ENCODE measurements at regions not wholly inside any gene's neighbourhood (a gene's known extent, or its start where the extent isn't known, plus 50 kb on each side); places are given as distances from the start of the nearest gene placed in this dataset.
A peak's percentile ranks its signal among the peaks of the same experiment; 100 is the strongest.
"Not testable (repeated sequence)": the region's sequence is repeated elsewhere in the genome, so short reads cannot be mapped to it uniquely, and the experiment has no call there.

DNA sequence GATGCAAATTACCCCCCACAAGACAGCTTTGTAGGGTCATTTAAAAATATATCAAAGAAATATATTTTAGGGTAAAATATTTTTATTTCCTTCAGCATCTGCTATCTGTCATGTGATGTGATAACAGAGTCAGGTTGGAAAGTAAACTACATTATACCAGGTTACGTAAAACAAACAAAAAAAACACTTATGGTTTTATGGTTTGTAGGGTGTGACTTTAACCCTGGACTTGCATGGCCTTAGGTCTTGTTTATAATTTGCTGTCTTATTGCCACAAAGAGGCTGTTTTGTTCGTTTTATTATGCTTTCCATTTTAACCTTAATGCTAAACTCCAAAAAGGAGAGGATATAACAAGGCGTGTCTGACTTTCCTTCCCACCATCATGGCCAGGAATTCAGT is 244.5 kb upstream of the MME start:
- no peak for DNase-seq (ENCODE audit: low read depth)

DNA sequence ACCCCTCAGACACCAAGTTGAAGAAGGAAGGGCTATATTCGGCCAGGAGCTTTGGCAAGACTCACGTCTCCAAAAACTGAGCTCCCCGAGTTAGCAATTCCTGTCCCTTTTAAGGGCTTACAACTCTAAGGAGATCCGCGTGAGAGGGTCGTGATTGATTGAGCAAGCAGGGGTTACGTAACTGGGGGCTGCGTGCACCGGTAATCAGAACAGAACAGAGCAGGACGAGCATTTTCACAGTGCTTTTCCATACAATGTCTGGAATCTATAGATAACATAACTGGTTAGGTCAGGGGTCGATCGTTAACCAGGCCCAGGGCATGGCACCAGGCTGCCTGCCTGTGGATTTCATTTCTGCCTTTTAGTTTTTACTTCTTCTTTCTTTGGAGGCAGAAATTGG is 245.3 kb upstream of the MME start:
- not testable (repeated sequence) for DNase-seq (ENCODE audit: low read depth)

DNA sequence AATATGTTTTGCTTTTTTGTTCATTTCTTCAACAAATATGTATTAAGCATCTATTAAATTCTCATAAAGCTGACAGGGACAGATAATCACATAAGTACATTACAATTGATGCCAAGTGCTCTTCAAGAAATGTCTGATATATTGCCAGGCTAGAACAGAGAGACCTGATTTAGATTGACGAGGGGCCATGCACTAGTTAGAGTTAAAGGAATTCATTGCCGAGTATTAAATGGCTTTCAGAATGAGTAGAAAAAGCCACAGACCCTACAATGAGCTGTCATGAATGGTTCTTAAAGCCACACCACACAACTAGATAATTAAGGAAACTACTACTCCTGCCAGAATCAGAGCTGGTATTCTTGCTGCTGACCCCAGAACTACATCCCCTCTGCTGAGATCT is 250.2 kb upstream of the MME start:
- DNase-seq (ENCODE audit: low read depth) = no peak

DNA sequence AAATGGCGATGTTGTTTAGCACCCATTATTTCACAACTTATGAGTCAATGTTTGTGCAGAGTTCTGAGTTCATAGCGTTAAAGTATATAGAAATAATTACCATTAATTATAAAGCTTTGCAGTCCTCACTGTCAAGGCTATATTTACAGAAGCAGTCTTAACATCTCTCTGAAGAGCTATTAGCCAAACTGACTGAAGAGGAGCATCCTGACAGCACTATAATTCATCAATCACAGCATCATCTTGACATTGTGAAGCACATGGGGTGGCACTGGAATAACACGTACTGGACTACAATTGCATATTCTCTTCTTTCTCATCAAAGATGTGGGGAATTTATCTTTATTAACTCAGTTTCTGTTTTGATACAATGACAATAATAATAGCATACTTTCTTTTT is 260.6 kb upstream of the MME start:
- no peak for DNase-seq (ENCODE audit: low read depth)

DNA sequence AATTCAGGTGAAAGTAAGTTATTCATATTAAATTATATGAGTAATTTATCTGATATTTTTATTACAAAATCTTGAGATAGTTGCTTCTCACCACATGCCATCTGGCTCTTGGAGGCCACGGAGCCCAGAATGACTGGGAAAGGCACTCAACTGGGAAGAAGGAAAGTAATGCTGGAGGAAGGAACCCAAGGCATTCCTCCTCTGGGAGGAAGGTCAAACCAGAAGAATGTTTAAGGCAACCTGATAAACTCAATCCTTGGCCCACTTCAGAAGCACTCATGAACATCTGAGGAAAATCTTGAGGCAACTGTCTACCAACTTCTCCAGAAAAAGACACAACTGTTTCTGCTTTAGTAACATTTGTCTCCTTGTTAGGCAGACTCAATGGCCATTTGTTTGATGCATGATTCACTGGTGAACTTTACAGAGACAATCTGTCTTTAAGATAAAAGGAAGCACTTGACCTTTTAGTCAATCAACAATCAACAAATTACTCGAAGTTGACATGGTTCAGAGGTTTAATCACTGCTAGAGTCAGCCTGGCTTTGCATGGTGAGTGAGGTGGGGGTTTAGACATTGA is 261.4 kb upstream of the MME start:
- DNase-seq (ENCODE audit: low read depth) = peak; percentile 67

DNA sequence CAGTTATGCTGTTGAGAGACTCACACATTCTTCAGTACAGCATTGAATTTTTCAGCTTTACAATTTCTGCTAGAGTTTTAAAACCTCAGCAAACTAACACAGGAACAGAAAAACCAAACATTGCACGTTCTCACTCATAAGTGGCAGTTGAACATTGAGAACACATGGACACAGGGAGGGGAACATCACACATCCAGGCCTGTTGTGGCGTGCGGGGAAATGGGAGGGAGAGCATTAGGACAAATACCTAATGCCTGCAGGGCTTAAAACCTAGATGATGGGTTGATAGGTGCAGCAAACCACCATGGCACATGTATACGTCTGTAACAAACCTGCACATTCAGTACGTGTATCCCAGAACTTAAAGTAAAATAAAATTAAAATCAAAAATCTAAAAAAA is 270.1 kb upstream of the MME start:
- DNase-seq (ENCODE audit: low read depth) = not testable (repeated sequence)

DNA sequence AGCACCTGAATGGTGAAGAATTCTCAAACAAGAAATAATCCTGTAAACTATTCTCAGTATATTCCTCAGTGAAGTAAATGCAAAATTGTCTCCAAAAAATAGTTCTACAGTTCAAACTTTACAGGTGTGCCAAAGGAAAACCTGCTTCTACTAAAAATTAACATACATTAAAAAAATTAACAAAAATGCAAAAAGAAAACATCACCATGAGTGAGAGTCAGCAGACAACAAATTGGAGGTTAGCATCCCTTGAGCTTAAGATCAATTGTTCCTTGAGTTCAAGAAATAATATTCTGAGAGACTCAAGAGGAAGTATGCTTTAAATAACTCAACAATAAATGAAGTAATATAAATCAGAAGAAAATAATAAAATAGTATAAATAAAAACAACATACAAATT is 278.4 kb upstream of the MME start:
- no peak for DNase-seq (ENCODE audit: low read depth)

DNA sequence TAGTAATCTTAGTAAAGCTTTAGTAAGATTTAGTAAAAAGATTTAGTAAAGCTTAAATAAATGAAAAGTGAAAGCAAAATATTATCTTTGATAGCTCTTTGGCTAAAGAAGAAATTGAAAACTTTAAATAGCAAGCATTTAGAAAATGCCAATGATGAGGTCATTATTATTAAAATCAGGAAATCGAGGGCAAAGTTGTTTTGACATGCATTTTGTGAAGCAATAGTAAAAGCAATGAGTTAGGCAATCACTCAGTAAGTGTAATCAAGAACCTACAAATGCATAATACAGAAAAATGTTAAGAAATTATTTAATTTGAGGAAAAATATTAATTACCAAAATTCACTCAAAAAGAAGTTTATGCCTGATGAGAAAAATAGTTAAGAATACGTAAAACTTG is 280.3 kb upstream of the MME start:
- no peak for DNase-seq (ENCODE audit: low read depth)

DNA sequence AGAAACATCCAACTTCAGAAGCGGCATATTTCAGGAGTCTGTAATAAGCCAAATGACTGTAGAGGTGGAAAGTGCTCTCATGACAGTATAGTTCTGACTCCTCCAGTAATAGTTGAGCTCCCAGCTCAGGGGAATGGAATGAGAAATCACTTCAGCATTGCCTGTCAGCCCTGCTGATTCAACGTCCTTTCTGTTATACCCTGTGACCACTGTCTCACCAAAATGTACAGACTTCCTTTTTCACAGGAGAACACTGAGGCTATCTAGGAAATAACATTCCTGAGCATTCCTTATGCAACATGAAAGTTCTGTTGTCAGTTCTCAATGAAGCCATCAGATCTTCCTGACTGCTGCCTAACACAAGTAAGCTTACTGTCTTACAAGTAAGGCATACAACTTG is 284.5 kb upstream of the MME start:
- peak; percentile 53 for DNase-seq (ENCODE audit: low read depth)

DNA sequence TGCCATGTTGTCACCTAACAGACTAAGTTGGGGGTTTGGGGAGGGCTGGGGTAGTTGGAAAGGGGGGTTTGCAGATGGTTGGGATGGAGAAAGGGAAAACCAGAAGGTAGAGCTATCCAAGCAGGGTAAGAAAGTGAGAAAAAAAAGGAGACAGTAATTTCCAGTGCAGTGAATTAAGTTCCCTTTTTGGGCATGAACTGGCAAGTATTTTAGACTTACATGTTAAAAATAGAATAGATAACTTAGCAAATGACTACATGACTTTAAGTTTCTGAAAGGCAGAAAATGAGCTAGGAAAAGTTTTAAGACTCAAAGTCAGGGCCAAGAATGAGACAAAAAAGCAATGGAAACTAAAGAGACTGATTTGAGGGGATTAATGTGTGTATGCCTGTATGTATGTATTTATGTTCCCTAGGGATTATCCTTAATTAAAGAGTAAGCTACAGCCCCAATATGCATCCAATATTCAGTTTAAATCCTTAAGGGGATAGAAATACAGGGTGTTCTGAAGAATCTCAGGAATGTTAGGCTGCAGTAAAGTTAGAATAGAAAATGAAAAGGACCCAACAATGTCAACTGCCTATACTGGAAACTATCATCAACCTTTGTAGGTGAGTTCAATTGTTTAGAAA is 285.2 kb upstream of the MME start:
- DNase-seq (ENCODE audit: low read depth) = no peak

DNA sequence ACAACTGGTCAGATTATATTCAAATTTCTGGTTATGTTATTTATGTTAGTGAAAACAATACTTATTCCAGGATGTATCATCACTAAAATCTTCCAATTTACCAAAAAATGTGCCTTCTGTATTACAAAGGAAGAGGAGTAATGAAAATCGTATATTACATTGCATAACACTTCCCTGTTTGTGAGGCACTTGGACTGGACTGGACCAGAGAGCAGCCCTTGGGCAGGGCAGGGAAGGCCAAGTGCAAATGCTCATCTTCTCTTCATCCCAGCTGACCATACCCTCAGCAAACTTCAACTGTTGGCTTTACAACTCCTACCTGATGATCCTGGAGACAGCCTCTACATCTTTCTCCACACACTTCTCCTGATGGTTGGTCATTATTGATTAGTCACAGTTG is 285.7 kb upstream of the MME start:
- no peak for DNase-seq (ENCODE audit: low read depth)

DNA sequence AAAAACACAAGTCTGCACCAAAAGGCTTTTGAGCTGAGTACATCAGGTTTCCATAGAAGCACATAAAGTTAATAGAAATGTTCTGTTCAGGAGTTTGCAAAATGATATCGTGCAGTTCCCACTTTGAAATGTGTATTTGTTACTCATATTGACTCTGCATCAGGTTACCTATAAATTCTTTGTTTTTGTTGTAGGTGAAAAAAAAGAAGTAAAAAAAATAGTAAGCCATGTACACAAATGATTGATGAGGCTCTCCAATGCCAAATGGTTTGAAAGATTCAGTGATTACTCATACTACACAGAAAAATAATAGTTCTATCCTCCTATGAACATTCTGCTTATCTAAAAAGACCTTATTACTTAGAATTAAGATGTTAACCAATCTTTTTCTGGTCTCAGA is 287.3 kb upstream of the MME start:
- DNase-seq (ENCODE audit: low read depth) = no peak

DNA sequence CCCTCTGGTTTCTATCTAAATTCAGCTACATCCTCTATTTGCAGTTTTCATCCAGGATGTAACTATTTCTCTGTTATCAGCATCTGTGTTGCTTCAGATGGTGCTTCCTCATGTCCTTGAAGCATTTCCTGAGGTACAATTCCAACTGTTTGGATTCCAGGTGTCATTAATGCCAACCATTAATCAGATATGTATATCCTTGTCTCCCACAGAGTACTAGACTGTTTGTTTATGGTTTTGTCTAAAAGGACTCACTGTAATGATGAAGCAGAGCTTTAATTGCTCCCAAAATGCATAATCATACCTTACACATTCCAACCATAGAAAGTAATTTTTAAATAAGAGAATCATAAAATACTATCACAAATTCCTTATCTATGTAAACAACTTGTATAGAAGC is 288.5 kb upstream of the MME start:
- DNase-seq (ENCODE audit: low read depth) = no peak

DNA sequence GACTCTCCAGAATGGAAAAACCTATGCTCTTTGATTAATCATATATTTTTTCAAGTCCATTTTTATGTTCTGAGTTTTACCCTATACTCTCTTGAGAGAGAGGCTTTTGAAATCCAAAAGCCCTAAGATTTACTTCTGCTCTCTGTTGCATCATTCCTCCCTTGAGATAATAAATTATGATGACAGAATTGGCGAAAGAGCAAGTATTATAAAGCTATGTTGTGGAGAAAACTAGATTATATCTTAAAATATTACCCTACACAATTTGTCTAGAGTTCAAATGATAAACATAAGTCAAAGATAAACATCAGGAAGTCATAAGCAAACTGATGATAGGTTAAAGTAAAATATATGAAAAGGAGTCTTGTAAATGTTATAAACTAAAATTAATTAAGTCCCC is 293.4 kb upstream of the MME start:
- DNase-seq (ENCODE audit: low read depth) = no peak

DNA sequence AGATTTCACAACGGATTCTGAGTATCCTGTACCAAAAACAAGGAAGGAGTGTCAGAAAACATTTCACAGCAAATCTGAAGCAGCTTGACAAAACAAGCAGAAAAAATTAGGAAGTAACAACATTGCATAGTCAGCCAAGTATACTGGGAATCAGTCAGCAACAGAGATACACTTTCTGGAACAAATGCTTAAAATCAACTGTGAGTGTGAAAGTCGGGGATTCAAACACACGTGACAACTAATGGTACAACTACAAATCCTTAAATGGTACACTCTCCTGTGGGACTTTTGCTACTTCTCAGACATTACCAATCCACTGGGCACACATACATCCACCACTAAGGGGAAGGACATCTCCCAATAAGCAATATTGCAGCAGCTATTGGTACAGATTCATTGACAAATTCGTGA is 296.6 kb upstream of the MME start:
- DNase-seq (ENCODE audit: low read depth) = no peak

DNA sequence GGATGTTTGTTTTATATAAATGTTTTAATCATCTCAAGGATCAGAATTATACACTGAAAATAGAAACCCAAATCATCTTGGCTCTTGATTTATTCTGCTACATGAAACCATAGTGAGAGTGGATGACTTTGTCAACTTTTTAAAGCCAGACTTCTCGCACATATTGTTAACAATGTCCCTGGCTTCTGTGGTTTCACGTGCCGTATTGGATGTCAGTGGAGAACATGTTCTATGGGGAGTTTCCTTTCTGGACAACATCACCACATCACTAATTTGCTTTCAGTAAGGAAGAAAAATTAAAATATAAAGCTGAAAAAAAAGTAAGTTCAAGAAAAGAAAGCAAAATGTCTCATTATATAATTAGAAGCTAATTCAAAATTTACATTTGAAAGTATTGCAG is 297.1 kb upstream of the MME start:
- DNase-seq (ENCODE audit: low read depth) = peak; percentile 48

DNA sequence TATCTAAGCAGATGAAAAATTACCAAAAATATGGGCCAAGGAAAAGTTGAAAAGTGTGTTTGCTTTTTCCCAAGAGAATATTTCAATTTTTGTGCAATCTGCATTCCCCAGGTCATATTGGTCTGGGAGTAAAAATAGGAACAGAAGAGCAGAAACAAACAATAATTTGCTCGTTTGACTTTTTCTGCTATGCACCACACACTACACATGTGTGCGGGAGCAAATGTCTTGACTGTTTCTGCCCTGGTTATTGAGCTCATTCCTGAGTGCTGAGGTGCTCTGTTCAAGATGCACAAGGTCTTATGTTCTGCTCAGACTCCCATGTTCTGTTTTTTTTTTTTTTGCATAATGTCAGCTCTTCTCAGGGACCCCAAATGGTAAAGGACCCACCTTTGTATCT is 298.0 kb upstream of the MME start:
- no peak for DNase-seq (ENCODE audit: low read depth)

DNA sequence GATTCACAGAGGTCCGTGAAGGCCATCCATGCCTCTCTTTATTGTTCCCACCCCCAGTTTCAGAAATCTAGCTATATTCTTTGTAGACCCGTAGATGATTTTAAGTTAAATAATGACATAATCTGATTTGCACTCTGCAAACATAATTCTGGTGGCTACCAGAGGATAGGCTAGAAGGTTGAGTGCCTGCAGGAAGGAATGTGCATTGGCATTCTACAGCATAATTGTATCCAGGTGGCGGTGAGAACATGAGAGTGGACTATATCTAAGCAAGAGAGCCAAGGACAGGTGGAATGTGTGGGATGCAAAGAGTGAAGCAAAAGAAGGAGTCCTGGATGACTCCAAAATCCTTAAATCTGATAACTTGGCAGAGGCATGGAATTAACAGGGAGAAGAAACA is 298.5 kb upstream of the MME start:
- DNase-seq (ENCODE audit: low read depth) = no peak

DNA sequence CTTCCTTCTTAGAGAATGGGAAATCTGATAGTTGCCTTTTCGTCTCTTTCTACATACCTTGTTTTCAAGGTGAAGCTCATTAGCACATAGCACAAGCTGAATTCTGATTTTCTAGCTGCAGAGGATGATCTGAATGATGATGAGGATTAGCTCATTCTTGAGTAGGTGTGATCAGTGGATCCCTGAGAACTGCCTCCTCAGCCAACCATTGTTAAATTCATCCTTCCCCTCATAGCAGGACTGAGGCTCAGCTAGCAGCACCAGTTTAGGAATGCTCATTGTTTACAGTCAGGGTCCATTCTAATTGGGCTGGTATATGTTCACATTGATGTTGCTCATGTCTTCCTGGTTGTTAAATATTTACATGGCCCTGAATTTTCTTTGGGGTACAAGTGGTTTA is 299.9 kb upstream of the MME start:
- no peak for DNase-seq (ENCODE audit: low read depth)

DNA sequence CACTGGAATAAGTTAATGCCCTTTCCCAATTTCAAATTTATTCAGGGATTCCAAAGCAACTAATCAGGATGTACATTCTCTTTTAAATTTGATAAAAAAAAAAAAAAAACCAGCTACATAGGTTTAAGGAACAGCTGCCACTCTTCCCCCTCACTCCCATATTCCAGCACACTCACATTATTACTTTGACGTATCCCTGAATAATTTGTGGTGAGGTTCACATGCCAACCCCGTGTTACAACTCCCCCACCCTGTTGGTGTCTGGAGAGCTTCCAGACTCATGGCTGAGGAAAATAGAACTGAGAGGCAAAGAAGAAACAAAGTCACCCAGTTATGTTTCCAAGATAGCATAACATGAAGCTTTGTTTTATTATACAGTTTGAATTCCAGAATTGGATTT is 300.5 kb upstream of the MME start:
- peak; percentile 90 for DNase-seq (ENCODE audit: low read depth)

DNA sequence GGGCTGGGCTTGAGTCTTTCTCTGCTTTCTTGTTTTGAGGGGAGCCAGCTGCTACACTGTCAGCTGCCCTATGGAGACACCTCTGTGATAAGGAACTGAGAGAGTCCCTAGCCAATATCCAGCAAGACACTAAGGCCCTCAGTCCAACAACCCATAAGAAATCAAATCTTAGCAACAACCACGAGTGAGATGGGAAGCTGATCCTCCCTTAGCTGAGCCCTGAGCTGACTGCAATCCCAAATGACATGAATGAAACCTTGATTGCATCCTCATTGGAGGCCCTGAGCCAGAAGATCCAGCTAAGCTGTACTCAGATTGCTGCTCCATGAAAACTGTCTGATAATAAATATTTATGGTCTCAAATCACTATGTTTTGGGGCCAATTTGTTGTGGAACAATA is 302.1 kb upstream of the MME start:
- DNase-seq (ENCODE audit: low read depth) = peak; percentile 33

DNA sequence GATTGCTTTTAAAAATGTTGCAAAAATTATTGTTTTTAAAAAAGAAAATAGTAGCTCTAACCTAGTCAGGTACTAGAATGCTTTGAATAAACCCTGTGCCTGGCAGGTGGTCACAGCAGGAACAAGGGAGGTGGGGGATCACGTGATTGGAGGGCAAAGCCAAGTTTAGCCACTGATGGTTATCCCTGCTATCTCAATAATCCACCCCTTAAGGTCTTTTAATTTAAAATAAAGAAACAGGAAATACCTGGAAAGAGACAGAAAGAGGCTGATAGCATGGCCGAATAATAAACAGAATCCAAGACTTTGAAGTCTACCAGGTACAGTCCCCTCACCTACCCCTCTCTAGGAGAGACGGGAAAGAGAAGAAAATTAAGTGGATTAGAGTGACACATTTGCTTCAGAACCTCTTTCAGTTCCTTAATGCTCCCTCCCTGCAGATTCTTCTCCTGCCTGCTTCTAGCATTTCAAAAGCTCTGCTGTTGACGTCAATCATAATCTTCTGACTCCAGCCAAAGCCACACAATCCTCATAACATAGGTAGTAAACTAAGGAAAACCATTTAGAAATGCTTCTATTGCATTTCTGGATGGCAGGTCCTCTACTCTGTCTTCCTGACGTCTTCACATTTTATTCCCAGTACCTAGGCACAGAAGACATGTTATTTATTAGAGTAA is 303.4 kb upstream of the MME start:
- peak; percentile 82 for DNase-seq (ENCODE audit: low read depth)
